ENCODE measurements at regions not wholly inside any gene's neighbourhood (a gene's known extent, or its start where the extent isn't known, plus 50 kb on each side); places are given as distances from the start of the nearest gene placed in this dataset.
A peak's percentile ranks its signal among the peaks of the same experiment; 100 is the strongest.
"Not testable (repeated sequence)": the region's sequence is repeated elsewhere in the genome, so short reads cannot be mapped to it uniquely, and the experiment has no call there.

- DNase-seq, result no peak
These were observed 99.8 kb downstream of the CDC42EP3 start for GRCh38 chr2:37571587-37572136.

DNA sequence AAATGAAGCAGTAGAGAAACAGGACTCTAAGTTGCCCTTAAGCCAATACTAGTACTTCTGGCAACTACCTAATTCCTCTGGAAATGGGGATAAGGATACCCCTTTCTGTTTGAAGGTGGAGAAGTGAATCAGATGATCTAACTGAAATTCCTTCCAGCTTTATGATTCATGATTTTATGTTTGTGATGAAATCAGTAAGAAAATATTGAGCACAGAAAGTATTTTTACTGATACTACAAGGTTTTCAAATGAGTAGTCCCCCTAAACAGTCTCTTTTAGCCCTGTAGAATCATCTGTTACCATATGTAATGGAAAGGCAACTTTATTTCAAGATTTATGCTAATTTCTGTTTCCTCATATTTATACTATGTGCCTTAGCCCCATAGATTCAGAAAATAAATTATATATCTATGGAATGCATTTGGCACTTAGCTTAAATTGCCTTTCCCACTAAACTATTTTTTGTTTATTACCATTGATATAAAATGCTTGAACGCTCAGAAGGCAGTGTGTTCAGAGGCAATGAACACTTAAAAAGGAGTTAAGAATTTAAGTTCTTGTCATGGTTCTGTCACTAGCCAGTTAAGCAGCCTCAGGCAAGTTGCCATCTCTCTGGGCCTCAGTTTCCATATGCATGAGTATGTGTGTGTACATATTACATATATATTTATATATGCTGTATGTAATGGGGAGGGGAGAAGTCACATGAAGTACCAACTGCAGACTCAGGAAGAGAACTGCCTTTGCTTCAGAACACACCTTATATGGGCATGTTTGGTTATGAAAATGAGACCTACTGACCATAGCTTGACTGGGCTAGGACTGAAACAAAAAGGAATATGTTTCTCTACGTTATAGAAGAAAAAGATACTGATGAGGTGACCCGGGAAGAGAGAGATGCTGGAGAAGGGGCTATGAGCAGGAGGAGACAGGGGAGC, 97.7 kb downstream of the CDC42EP3 start:
- DNase-seq, result no peak

DNA sequence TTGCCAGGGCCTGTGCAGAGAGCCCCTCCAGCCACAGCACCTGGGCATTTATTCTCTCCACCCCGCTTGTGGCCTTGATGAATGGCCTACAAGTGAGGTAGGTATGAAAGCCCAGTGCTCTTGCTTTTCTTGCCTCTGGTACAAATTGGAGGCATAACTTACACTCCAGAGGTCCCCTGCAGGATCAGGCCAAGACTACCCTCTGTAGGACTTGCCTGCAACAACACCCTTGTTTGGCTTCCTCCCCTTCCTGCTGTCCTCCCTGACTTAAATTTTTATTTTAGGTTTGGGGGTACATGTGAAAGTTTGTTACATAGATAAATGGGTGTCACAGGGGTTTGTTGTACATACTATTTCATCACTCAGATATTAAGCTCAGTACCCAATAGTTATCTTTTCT, 95.7 kb downstream of the CDC42EP3 start:
- DNase-seq, result no peak

DNA sequence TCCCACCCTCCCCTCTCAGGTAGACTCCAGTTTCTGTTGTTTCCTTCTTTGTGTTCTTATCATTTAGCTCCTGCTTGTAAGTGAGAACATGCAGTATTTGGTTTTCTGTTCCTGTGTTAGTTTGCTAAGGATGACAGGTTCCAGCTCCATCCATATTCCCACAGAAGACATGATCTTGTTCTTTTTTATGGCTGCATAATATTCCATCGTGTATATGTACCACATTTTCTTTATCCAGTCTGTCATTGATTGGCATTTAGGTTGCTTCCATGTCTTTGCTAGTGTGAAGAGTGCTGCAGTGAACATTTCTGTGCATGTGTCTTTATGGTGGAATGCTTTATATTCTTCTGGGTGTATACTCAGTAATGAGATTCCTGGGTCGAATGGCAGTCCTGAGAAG, 95.2 kb downstream of the CDC42EP3 start:
- not testable (repeated sequence) for DNase-seq

GRCh38 chr2:37576831-37577230, 94.6 kb downstream of the CDC42EP3 start:
- no peak for DNase-seq

DNA sequence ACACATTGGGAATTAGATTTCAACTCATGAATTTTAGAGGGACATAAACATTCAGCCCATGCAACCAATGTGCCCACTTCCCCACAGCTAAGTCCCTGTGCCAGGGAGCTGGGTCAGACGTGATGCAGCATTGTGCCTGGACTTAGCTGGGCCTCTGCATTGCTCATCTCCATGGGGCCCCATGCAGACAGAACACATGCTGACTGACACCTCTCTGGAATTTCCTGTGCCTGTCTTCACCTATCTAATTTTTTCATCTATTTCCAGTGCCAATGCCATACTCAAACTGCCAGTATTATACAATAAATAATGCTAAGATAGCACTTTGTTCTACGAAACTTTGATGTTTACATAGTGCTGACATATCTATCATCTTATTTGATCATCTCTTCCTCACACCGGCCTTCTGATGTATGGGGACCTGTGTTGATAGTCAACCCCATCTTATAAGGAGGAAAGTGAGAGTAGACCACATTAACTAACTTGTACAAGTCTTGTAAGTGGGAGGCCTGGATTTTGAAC, 92.2 kb downstream of the CDC42EP3 start:
- DNase-seq, result no peak

GRCh38 chr2:37579949-37580348, 91.5 kb downstream of the CDC42EP3 start:
- DNase-seq, result not testable (repeated sequence)

GRCh38 chr2:37581433-37581832, 90.0 kb downstream of the CDC42EP3 start:
- DNase-seq, result no peak

GRCh38 chr2:37582481-37583220, 88.8 kb downstream of the CDC42EP3 start:
- DNase-seq, result peak in 1 of 6 experiments; percentile 34

DNA sequence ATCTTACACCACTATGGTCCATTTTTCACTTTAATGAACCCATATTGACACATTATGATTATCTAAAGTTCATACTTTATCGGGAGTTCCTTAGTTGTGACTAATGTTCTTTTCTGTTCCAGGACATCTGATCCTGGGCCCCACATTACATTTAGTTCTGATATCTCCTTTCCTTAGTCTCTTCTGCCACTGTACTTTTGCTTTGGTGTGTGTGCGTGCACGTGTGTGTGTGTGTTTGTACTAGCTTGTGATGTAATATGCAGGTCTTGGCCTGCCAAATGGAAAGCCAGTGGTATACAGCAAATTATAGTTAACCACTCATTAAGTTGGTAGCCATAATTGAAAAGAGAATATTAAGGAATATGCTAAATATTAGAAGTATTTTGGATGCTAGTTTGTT, 88.0 kb downstream of the CDC42EP3 start:
- DNase-seq, result no peak

DNA sequence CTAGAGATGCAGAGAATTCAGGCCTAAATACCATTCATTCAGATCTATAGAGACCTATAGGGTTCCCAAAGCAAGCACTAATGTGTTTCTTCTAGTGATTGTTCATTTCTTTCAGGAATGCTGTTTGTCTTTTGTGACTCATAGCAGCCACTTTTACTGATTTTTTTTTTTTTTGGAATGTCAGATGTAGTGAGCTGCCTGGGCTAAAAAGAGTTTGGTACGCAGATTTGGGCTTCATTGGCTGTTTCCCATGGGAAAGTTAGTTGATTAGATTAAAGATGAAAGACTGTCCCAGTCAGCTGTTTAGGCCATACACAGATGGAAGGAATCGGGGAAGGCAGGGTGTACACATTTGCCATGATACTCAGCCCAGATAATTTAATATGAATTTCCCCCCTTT, 87.6 kb downstream of the CDC42EP3 start:
- DNase-seq, result no peak

- DNase-seq, result no peak
These were observed 86.0 kb downstream of the CDC42EP3 start for GRCh38 chr2:37585295-37585908.

DNA sequence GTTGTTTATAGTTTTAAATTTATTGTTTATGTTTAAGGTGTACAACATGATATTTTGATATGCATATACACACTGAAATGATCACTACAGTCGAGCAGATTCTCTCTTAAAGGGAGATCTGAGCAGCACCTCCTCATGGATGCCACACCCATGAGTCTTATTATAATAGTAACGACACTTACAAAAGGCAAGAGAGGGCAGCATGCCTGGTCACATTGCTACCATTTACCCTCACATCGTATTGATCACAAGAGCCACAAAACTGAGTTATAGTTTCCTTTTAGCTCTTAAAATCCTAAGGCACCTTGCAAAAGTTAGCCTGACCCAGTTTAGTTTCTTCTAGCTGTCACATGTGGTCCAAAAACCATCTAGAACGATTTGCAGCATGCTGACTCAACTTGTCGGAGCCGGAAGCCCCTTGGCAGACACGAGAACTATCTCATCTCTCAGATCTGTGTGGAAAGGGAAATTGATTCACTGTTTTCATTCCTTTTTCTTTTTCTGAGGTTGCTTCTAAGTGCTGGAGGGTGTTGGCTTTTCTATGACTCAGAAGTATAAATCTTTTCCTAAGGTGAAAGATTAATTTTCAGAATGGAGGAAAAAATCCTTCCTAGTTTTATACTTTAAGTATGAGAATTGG, 85.3 kb downstream of the CDC42EP3 start:
- peak; percentile 4 to 64 (median 38) for DNase-seq

GRCh38 chr2:37586663-37587317, 84.7 kb downstream of the CDC42EP3 start:
- no peak for DNase-seq

DNA sequence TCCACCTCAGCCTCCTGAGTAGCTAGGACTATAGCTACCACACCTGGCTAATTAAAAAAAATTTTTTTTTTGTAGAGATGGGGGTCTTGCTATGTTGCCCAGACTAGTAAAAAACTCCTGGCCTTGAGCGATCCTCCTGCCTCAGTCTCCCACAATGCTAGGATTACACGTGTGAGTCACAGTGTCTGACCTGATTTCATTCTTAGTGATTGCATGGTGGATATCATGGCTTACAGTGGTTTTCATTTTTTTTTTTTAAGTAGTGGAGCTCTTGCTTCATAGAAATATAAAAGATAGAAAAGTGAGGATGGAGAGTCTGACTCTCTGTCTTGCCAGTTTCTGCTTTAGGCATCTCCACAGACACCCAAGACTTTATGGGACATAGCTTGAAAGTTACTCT, 83.6 kb downstream of the CDC42EP3 start:
- DNase-seq, result no peak

DNA sequence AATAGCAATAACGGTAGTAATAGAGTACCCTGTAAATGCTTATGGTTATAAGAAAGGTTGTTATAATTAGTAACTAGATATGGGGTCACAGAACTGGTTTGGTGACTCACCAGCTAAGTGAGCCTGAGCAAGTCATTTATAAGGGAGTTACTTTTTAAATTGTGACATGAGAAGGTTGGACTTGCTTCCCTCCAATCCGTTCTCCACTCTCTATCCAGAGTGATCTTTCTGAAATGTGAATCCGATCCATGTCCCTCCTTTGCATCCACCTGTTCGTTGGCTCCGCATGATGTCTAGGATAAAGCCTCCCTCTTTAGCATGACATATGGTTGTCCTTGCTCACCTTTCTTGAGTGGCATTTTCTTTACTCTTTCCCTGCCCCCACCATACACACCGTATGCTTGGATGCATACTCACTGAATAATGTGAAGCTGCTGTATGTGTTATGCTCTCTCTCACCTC, 83.1 kb downstream of the CDC42EP3 start:
- DNase-seq, result no peak

DNA sequence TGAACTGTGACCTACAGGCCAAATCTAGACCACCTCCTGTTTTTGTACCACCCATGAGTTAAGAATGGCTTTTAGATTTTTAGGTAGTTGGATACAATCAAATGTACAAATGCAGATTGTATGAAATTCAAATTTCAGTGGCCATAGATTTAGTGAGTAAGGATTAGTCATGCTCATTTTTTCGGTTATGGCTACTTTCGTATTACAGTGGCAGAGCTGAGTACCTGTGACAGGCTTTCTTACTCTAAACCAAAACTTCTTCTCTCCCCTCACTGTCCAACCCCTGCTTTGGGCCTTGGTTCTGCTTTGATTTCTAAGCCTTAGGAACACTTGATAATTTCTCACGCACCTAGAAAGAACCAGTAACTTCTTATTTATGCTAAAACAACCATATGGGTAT, 82.1 kb downstream of the CDC42EP3 start:
- DNase-seq, result no peak

DNA sequence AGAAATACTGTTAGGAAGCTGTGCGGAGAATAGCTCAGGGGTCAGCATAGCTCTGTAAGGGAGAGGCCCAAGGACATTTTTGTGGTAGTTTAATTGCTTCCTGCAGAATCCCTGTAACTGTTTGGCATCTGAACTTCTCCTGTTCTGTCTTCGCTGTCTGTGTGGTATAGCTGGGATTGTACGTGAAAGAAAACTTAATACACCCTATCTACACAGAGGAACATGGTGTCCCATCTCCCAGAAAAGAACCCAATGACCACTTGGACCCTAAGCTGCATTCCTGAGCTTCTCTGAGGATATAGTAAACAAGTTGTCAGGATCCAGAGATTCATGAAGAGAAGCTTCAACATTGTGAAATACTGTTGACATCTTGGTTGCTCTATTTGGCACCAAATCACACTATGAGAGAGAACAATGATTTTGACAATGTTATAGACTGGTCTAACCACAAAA, 81.3 kb downstream of the CDC42EP3 start:
- no peak for DNase-seq
